HUES64 (cell line): ENCODE measurements at regions not wholly inside any gene's neighbourhood (a gene's known extent, or its start where the extent isn't known, plus 50 kb on each side); places are given as distances from the start of the nearest gene placed in this dataset.
"Not testable (repeated sequence)": the region's sequence is repeated elsewhere in the genome, so short reads cannot be mapped to it uniquely, and the experiment has no call there.

Source experiments
- H3K27ac ChIP-seq: 2 replicates; pipeline ENCODE4 v1.7.0; 2013; ENCODE audit warnings: low read depth, low read length, inconsistent platforms
- H3K27me3 ChIP-seq: 2 replicates; pipeline ENCODE4 v1.6.1; 2013; ENCODE audit warnings: mild to moderate bottlenecking, low read length; ENCODE audit not compliant: insufficient read depth
- H3K36me3 ChIP-seq: 2 replicates; pipeline ENCODE4 v1.6.1; 2013; ENCODE audit warnings: mild to moderate bottlenecking, low read length; ENCODE audit not compliant: insufficient read depth
- H3K4me1 ChIP-seq: 2 replicates; pipeline ENCODE4 v1.6.1; 2013; ENCODE audit warnings: mild to moderate bottlenecking, low read length, moderate library complexity; ENCODE audit not compliant: insufficient read depth
- H3K4me3 ChIP-seq: 2 replicates; pipeline ENCODE4 v1.5.1; 2013; ENCODE audit warnings: mild to moderate bottlenecking, low read length, moderate library complexity
- H3K9ac ChIP-seq: 2 replicates; pipeline ENCODE4 v1.6.1; 2013; ENCODE audit warnings: mild to moderate bottlenecking, low read depth, low read length
- H3K9me3 ChIP-seq: 2 replicates; pipeline ENCODE4 v1.6.1; 2013; ENCODE audit warnings: low read depth, low read length; ENCODE audit not compliant: insufficient read depth
- WGBS: fragments of 150-250, 120-280 bp; methylation state at CpG from one replicate; pipeline ENCODE4 v1.1.7; 2013; ENCODE audit warnings: missing lambda C conversion rate; 5-methylcytosine and 5-hydroxymethylcytosine counted together

DNA sequence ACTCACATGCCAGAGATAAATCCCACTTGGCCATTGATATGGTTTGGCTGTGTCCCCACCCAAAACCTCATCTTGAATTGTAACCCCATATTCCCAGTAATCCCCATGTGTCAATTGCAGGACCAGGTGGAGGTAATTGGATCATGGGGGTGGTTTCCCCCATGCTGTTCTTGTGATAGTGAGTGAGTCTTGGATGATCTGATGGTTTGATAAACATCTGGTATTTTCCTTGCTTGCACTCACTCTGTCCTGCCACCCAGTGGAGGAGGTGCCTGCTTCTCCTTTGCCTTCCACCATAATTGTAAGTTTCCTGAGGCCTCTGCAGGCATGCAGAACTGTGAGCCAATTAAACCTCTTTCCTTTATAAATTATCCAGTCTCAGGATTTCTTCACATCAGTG, 50.4 kb upstream of the B3GAT2 start:
- H3K9ac ChIP-seq, H3K36me3 ChIP-seq, H3K4me3 ChIP-seq, H3K27me3 ChIP-seq, H3K9me3 ChIP-seq, H3K27ac ChIP-seq, H3K4me1 ChIP-seq: not testable (repeated sequence)

DNA sequence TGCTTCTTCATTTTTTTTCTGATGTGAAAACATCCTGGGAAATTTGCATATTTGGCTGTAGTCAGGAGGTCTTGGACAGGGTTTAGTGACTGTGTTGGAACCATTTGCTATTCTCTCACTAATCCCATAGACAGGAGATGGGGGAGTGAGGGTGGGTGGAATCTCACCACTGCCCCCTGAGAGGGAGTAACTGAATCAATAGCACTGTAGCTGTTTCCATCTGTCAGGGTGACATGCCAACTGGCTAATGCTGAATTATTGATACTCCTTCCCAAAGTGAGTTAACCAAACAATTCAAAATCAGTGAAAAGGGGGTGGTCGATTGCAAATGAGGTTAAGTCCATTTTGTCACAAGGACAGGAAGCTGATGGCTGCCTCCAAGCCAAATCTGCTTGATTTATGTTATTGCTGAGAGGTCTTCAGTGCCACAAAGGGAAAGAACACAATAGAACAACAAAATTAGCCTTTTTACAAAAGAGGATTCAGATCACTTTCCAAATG, 55.1 kb upstream of the B3GAT2 start:
- Histone ChIP-seq H3K9me3 (no peaks in the 10 kb centered on the region), H3K36me3 (no peaks in the 10 kb centered on the region), H3K9ac (no peak overlapping the region), H3K4me3 (no peak overlapping the region), H3K27me3 (no peaks in the 10 kb centered on the region), H3K4me1 (no peaks in the 10 kb centered on the region), H3K27ac (no peak overlapping the region)
- WGBS = 74% methylated on average over 1 of the region's 1 CpG

DNA sequence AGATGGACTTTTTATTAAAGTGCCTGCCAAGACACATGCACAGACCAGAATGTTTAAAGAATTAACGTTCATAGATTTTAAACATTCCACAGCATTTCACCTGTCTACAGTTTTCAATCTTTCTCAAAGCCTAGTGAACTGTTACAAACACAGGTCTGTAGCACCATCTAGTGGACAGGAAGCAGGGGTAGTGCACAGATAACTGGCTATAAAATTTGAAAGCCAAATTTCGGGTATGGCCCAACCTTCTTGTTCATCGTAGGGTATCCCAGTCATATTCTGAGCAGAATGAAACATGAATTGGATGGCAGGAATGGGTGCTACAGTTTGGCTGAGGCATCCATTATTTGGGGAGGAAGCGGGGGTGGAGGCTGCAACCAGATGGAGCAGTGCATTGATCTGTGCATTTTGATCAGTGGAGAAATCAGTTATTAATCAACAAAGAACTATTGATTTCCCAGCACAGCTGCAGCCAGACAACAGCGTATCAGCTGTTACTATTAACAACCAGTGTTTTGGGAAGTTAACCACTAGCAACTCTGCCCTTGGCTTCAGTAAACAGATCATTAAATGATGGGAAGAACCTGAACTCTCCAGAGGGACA, 56.1 kb upstream of the B3GAT2 start:
- Histone ChIP-seq H3K4me3 (no peak overlapping the region), H3K27ac (no peak overlapping the region), H3K36me3 (no peaks in the 10 kb centered on the region), H3K4me1 (no peaks in the 10 kb centered on the region), H3K9ac (no peak overlapping the region), H3K9me3 (no peaks in the 10 kb centered on the region), H3K27me3 (no peaks in the 10 kb centered on the region)
- WGBS = 63% methylated on average over 5 of the region's 5 CpGs

DNA sequence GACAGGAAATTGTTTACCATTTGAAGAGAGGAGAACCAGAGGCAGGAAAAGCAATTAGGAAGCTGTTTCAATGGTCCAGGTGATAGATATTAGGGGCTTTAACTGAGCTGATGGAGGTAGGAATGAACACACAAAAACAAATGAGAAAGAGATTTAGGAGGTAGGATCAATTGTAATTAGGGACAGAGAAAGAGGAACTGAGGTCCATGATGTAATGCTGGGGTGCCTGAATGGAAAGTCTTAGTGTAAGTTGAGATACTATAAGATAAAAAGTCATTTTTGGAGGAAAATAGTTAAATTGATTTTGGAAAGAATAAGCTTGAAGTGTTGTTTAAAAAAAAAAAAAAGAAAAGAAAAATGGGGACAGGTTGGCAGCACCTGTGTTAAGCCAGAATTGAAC, 58.5 kb upstream of the B3GAT2 start:
- H3K4me1 ChIP-seq = no peaks in the 10 kb centered on the region
- no peaks in the 10 kb centered on the region for H3K9me3 ChIP-seq
- no peak overlapping the region for H3K9ac ChIP-seq
- no peaks in the 10 kb centered on the region for H3K27me3 ChIP-seq
- H3K27ac ChIP-seq = no peak overlapping the region
- no peak overlapping the region for H3K4me3 ChIP-seq
- H3K36me3 ChIP-seq = no peaks in the 10 kb centered on the region

DNA sequence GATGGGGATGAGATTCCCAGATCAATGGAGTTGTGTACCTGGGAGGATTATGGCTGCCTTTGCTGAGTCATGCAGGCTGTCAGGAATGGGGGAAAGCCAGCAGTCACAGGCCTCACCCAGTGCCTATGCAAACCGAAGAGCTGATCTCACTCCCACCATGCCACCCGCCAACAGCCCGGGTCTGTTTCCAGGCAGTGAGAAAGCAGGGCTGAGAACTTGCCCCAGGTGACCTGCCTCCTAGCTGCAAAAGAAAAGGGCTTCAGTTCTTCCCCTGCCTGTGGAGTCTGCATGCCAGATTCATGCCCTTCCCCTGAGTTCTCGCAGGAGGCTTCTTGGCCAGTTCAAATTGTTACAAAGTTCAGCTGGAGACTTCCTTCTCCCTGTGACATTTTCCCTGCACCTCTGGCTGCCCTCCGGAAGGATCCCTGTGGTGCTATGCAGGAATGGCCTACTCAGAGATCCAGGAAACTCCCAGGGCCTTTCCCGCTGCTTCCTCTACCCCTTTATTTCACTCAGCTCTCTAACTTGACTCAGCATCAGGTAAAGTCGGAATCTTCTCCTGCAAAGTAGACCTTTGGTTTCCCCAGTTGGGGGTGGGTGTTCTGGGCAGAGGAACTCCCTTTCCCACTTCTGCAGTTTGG, 71.5 kb upstream of the B3GAT2 start:
- H3K9ac ChIP-seq = no peak overlapping the region
- no peaks in the 10 kb centered on the region for H3K27me3 ChIP-seq
- H3K4me3 ChIP-seq = no peak overlapping the region
- peak overlapping the region; percentile 48; the same call in 1 of the 2 replicates for H3K27ac ChIP-seq
- H3K9me3 ChIP-seq = no peaks in the 10 kb centered on the region
- H3K4me1 ChIP-seq = peaks cover 15% of the 10 kb centered on the region; the same call in 1 of the 2 replicates
- 56% methylated on average over 7 of the region's 7 CpGs for WGBS
- H3K36me3 ChIP-seq = no peaks in the 10 kb centered on the region

DNA sequence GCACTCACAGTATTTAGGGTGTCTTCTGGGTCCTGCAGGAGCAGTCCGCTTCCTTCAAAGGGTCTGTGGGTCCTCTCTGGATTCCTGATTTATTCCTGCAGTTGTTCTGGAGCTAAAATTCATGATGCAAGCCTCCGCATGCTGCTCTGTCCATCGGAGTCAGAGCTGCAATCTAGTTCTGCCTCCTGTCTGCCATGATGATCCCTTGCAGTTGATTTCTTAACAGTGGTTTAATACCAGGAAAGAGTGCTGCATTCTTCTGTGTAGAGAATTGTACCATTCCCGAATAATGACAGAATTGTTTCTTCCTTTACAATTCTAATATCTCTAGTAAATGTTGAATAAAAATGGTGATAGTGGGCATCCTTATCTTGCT, 72.0 kb upstream of the B3GAT2 start:
- Histone ChIP-seq H3K27ac (no peak overlapping the region), H3K4me3 (no peak overlapping the region), H3K27me3 (no peaks in the 10 kb centered on the region), H3K9ac (no peak overlapping the region), H3K36me3 (no peaks in the 10 kb centered on the region), H3K4me1 (peaks cover 15% of the 10 kb centered on the region; the same call in 1 of the 2 replicates), H3K9me3 (no peaks in the 10 kb centered on the region)
- WGBS = 77% methylated on average over 3 of the region's 4 CpGs

DNA sequence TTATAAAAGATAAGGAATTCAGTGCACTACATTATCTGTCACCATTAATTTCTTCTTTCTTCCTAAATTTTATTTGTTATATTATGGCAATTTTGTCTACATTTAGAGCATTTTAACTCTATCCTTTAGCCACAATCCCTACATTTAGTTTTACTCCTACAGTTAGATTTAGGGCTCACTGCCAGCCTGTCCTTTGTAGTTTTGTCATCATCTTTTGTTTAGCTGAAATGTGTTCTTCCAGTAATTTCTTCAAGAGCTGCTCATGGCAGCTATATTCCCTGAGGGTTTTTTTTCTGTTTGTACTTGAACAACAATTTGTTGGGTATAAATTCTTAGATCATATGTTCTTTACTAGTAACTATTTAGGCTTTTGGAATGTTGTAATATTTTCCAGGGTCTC, 72.7 kb upstream of the B3GAT2 start:
- no peaks in the 10 kb centered on the region for H3K9me3 ChIP-seq

DNA sequence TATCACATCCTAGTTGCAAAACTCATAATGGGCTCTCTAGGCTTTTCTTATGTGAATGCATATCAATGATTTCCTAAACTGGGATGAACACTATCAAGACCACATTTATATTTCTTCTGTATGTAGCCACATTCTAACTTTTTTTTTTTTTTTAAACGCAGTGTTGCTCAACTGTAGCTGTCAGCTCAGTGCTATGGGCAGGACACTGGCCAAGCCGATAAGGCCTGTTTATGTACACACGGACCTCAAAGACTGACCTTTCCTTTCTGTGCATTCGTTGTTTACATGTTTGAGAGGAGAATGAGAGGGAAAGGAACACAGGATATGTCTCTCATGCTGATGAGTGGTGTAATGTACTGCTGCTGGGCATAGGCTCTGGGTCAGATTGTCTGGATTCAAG, 75.1 kb upstream of the B3GAT2 start:
- H3K4me1 ChIP-seq = peaks cover 15% of the 10 kb centered on the region; the same call in 1 of the 2 replicates
- no peak overlapping the region for H3K4me3 ChIP-seq
- no peaks in the 10 kb centered on the region for H3K36me3 ChIP-seq
- H3K9ac ChIP-seq = no peak overlapping the region
- no peaks in the 10 kb centered on the region for H3K27me3 ChIP-seq
- no peak overlapping the region for H3K27ac ChIP-seq
- no peaks in the 10 kb centered on the region for H3K9me3 ChIP-seq
- WGBS = 67% methylated on average over 4 of the region's 4 CpGs

More for the DNA sequence above, 72.7 kb upstream of the B3GAT2 start:
- no peaks in the 10 kb centered on the region for H3K27me3 ChIP-seq
- peaks cover 15% of the 10 kb centered on the region; the same call in 1 of the 2 replicates for H3K4me1 ChIP-seq
- no peak overlapping the region for H3K4me3 ChIP-seq
- no peak overlapping the region for H3K9ac ChIP-seq
- H3K27ac ChIP-seq = no peak overlapping the region
- H3K36me3 ChIP-seq = no peaks in the 10 kb centered on the region

DNA sequence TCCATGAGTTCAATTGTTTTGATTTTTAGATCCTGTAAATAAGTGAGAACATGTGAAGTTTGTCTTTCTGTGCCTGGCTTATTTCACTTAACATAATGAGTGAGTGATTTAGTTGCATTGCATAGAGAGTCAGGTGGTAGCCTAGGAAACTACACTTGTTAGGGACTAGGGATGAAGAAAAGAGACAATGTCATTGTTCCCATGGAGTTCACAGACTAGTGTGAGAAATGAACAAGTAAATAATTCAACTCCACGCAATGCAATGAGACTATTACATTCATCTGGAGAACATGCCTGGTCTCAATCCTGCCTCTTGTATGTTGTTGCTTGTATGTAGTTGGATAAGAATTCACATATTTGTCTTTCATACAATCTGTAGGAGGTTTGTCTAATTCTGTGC, 76.3 kb upstream of the B3GAT2 start:
- H3K9me3 ChIP-seq = no peaks in the 10 kb centered on the region
- 95% methylated on average over 1 of the region's 1 CpG for WGBS

DNA sequence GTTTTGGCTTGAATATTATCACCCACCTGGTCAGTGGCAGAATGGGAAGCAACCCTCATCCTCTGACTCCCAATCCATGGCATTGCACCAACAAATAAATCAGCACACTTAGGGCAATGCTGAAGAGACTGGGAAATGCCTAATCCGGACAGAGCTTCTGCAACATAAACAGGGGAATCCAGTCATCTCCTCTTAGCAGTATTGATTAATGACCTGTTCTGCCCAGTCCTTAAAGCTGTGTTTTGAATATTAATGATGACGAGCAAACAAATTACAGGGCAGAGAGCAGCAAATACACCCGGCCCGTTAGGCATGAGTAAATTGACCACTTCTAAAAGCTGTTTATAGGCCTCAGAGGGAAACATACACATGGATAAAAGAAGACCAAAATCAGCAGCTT, 77.0 kb upstream of the B3GAT2 start:
- no peaks in the 10 kb centered on the region for H3K9me3 ChIP-seq
- H3K9ac ChIP-seq = no peak overlapping the region
- WGBS = 75% methylated on average over 4 of the region's 4 CpGs
- H3K4me1 ChIP-seq = 0 out of 2 replicates have a peak, but pooled peaks cover 4% of the 10 kb centered on the region
- no peaks in the 10 kb centered on the region for H3K27me3 ChIP-seq
- no peak overlapping the region for H3K4me3 ChIP-seq
- no peak overlapping the region for H3K27ac ChIP-seq
- H3K36me3 ChIP-seq = no peaks in the 10 kb centered on the region

More for the DNA sequence above, 76.3 kb upstream of the B3GAT2 start:
- peaks cover 9% of the 10 kb centered on the region; the same call in 1 of the 2 replicates for H3K4me1 ChIP-seq
- no peak overlapping the region for H3K4me3 ChIP-seq
- H3K27ac ChIP-seq = no peak overlapping the region
- no peaks in the 10 kb centered on the region for H3K27me3 ChIP-seq
- no peak overlapping the region for H3K9ac ChIP-seq
- no peaks in the 10 kb centered on the region for H3K36me3 ChIP-seq

DNA sequence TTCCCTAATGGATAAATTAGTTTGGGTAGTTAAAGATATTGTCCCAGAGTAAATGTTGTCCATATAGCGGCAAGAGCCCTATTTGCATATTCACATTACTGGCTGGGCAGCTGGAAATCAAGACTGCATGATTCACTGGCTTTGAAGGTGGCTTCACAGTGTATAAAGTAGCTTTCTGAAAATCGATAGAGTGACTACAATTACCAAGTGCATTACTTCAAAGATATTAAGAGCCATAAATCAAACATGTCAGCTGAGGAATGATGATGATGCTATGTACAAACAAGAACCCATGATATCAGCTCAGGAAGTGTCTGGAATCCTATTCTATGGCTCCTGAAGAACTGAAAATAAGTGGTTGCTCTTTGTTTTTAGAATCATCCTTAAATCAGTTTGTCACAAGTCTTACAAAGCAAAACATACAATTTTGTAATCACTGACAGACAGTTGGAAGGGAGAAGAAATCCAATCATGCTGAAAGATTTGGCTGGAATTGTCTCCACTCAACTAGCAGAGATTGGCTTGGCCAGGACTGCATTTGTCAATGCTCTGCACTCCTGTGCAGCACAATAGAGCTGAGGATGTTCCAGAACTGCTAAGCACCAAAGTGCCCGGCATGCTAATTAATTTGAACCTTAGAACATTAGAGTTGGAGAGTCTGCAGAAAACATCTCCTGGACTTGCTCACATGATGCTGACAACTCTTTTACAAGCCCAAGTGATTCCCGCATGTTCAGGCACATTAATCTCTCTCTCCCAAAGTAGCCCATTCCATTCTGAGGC, 77.9 kb upstream of the B3GAT2 start:
- no peaks in the 10 kb centered on the region for H3K9me3 ChIP-seq
- H3K27me3 ChIP-seq = no peaks in the 10 kb centered on the region
- no peak overlapping the region for H3K4me3 ChIP-seq
- no peaks in the 10 kb centered on the region for H3K4me1 ChIP-seq
- no peaks in the 10 kb centered on the region for H3K36me3 ChIP-seq
- H3K9ac ChIP-seq = no peak overlapping the region
- WGBS = 90% methylated on average over 3 of the region's 4 CpGs
- no peak overlapping the region for H3K27ac ChIP-seq
